IMR-90 (cell line): ENCODE measurements at regions not wholly inside any gene's neighbourhood (a gene's known extent, or its start where the extent isn't known, plus 50 kb on each side); places are given as distances from the start of the nearest gene placed in this dataset.

Source experiments
- ATAC-seq: fragments of 200-7000 bp; cut with Tn5 transposase; 2 replicates; pipeline ENCODE4 v1.9.1; 2020; ENCODE audit warnings: low read depth, mild to moderate bottlenecking, moderate library complexity
- BruUV-seq: library from RNA; stranded (reverse); fragments of 400-500 nt; replicated peaks from 2 replicates; lab custom pipeline; 2021; lab: Mats Ljungman, UMichigan
- CTCF ChIA-PET: fragments of 300-600 bp; formaldehyde crosslinking; extraction: SDS; loops from one replicate; lab custom pipeline; 2021; ENCODE audit warnings: antibody characterized with exemption; lab: Yijun Ruan, JAX
- POLR2A ChIA-PET: fragments of 300-600 bp; sonication (Branson Sonifier 250); formaldehyde crosslinking; loops from one replicate; lab custom pipeline; 2022; ENCODE audit warnings: antibody characterized with exemption; ENCODE audit not compliant: unreplicated experiment; lab: Charles Lee
- DNase-seq: peaks from one replicate; pipeline ENCODE4 v3.0.0; 2013
- H2AFZ ChIP-seq: replicated peaks from 2 replicates; pipeline ENCODE3; 2013; ENCODE audit warnings: low read length, mild to moderate bottlenecking; ENCODE audit not compliant: poor library complexity
- H2AK5ac ChIP-seq: 2 replicates; pipeline ENCODE4 v1.6.1; 2013; ENCODE audit warnings: low read depth, low read length, inconsistent platforms
- H2AK9ac ChIP-seq: replicated peaks from 2 replicates; pipeline ENCODE3; 2013; ENCODE audit warnings: mild to moderate bottlenecking, low read depth, low read length, moderate library complexity; ENCODE audit not compliant: poor library complexity
- H2BK120ac ChIP-seq: 2 replicates; pipeline ENCODE4 v1.6.1; 2013; ENCODE audit warnings: low read depth, low read length, inconsistent platforms
- H2BK15ac ChIP-seq: 3 replicates; pipeline ENCODE4 v1.6.1; 2013; ENCODE audit warnings: low read depth, low read length, inconsistent platforms
- H2BK20ac ChIP-seq: 2 replicates; pipeline ENCODE4 v1.6.1; 2013; ENCODE audit warnings: low read depth, mild to moderate bottlenecking, inconsistent platforms, low read length, moderate library complexity
- H2BK5ac ChIP-seq: 2 replicates; pipeline ENCODE4 v1.6.1; 2013; ENCODE audit warnings: mild to moderate bottlenecking, low read depth, low read length, inconsistent platforms; ENCODE audit not compliant: poor library complexity, severe bottlenecking
- H3K14ac ChIP-seq: replicated peaks from 2 replicates; pipeline ENCODE4 v1.6.1; 2013; ENCODE audit warnings: low read depth, low read length, inconsistent platforms
- H3K18ac ChIP-seq: 2 replicates; pipeline ENCODE4 v1.6.1; 2013; ENCODE audit warnings: low read depth, low read length, control low read depth
- H3K23ac ChIP-seq: 2 replicates; pipeline ENCODE4 v1.6.1; 2013; ENCODE audit warnings: low read depth, low read length, inconsistent platforms
- H3K27ac ChIP-seq: 2 replicates; pipeline ENCODE4 v1.5.1; 2013; ENCODE audit warnings: mild to moderate bottlenecking, control low read depth, low read length; ENCODE audit not compliant: insufficient read depth
- H3K27me3 ChIP-seq: 2 replicates; pipeline ENCODE4 v1.6.1; 2013; ENCODE audit warnings: low read length; ENCODE audit not compliant: control insufficient read depth, insufficient read depth
- H3K36me3 ChIP-seq: 2 replicates; pipeline ENCODE4 v1.6.1; 2013; ENCODE audit warnings: low read length, mixed read lengths; ENCODE audit not compliant: control insufficient read depth, insufficient read depth
- H3K4ac ChIP-seq: 2 replicates; pipeline ENCODE4 v1.6.1; 2013; ENCODE audit warnings: low read depth, low read length, inconsistent platforms
- H3K4me1 ChIP-seq: 2 replicates; pipeline ENCODE4 v1.6.1; 2013; ENCODE audit warnings: low read length, mixed read lengths; ENCODE audit not compliant: control insufficient read depth, insufficient read depth
- H3K4me2 ChIP-seq: 2 replicates; pipeline ENCODE4 v1.6.1; 2013; ENCODE audit warnings: low read depth, mild to moderate bottlenecking, control low read depth, low read length, moderate library complexity
- H3K4me3 ChIP-seq: 2 replicates; pipeline ENCODE4 v1.5.1; 2013; ENCODE audit warnings: low read depth, mild to moderate bottlenecking, control low read depth, low read length, moderate library complexity; ENCODE audit not compliant: insufficient read depth
- H3K56ac ChIP-seq: 2 replicates; pipeline ENCODE4 v1.6.1; 2013; ENCODE audit warnings: low read length, inconsistent platforms; ENCODE audit not compliant: insufficient read depth; ENCODE audit errors: extremely low read depth
- H3K79me1 ChIP-seq, 2 experiments: 2 replicates each; pipeline ENCODE4 v1.6.1; 2013; ENCODE audit warnings: low read length in 2 of 2, inconsistent platforms in 1 of 2, low read depth in 1 of 2
- H3K9ac ChIP-seq: 2 replicates; pipeline ENCODE4 v1.6.1; 2013; ENCODE audit warnings: low read depth, low read length, control low read depth
- H3K9me1 ChIP-seq: 2 replicates; pipeline ENCODE4 v1.6.1; 2013; ENCODE audit warnings: low read length, inconsistent platforms; ENCODE audit not compliant: insufficient read depth
- H3K9me3 ChIP-seq: 2 replicates; pipeline ENCODE4 v1.6.1; 2013; ENCODE audit warnings: low read length; ENCODE audit not compliant: control insufficient read depth, insufficient read depth
- H4K20me1 ChIP-seq: 2 replicates; pipeline ENCODE4 v1.6.1; 2013; ENCODE audit warnings: low read length, inconsistent platforms; ENCODE audit not compliant: insufficient read depth
- H4K5ac ChIP-seq: 2 replicates; pipeline ENCODE4 v1.6.1; 2013; ENCODE audit warnings: mild to moderate bottlenecking, low read depth, low read length, control low read depth
- H4K8ac ChIP-seq, 2 experiments: 2 replicates each; pipeline ENCODE4 v1.6.1; 2013; ENCODE audit warnings: low read depth in 2 of 2, low read length in 2 of 2, control low read depth in 1 of 2, inconsistent platforms in 1 of 2
- H4K91ac ChIP-seq: 2 replicates; pipeline ENCODE4 v1.6.1; 2013; ENCODE audit warnings: low read depth, low read length, inconsistent platforms; ENCODE audit not compliant: insufficient read depth
- NFE2L2 ChIP-seq: fragments of 150-350 bp; IDR thresholded peaks from 2 replicates; pipeline ENCODE4 v1.6.1; 2016; ENCODE audit warnings: low read depth, mild to moderate bottlenecking, low read length
- WGBS, 2 experiments: methylation state at CpG; one replicate each; pipeline versions ENCODE4 v1.1.5 to v1.1.7; 2013; ENCODE audit warnings: missing lambda C conversion rate in 2 of 2; ENCODE audit not compliant: insufficient read length in 1 of 2; ENCODE audit errors: extremely low coverage in 2 of 2; 5-methylcytosine and 5-hydroxymethylcytosine counted together
- dilution Hi-C: fragments of 300-500 bp; cut with HindIII; formaldehyde crosslinking; loops from one replicate; pipeline ENCODE4 v1.14.3; 2018; ENCODE audit warnings: low sequenced_read_pairs; ENCODE audit not compliant: unreplicated experiment
- in situ Hi-C: fragments of 300-500 bp; cut with MboI; formaldehyde crosslinking; loops from 3 replicates; pipeline ENCODE4 v1.14.3; 2019; ENCODE audit warnings: low sequenced_read_pairs, inconsistent platforms, mixed read lengths
- intact Hi-C: fragments of 100-400 bp; cut with micrococcal nuclease; formaldehyde crosslinking; loops from 2 replicates; pipeline ENCODE4 v1.10.0; 2022
- TF ChIP-seq, protein P1 (sequence below): fragments of 150-350 bp; IDR thresholded peaks from 2 replicates; pipeline ENCODE4 v1.6.1; 2017; ENCODE audit warnings: mild to moderate bottlenecking, antibody characterized with exemption, low read length, low read depth

DNA sequence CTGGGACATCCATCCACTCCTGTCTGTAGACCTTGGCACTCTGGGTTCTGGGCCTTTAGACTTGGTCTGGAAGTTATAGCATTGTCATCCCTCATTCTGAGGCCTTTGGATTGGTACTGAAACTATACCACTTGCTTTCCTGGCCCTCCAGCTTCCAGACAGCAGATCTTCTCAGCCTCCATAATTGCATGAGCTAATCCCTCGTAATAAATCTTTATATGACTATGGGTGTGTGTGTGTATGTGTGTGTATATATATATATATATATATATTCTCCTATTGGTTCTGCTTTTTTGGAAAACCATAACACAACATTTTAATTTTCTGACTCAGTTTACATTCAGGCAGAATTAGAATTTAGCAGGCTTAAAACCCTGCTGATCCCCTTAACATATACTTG lies 180.5 kb downstream of the ENC1 start:
- Histone ChIP-seq H2BK120ac (no peak overlapping the region), H4K5ac (no peak overlapping the region), H3K27ac (no peak overlapping the region), H2BK5ac (no peak overlapping the region), H3K9ac (no peak overlapping the region), H2AK5ac (no peak overlapping the region), H2AFZ (no peak overlapping the region), H3K9me1 (no peaks in the 10 kb centered on the region), H2BK20ac (no peak overlapping the region), H3K56ac (no peak overlapping the region), H3K4ac (no peak overlapping the region), H3K18ac (no peak overlapping the region), H3K4me2 (no peak overlapping the region), H3K4me3 (no peak overlapping the region), H3K9me3 (no peaks in the 10 kb centered on the region), H3K14ac (no peak overlapping the region), H4K8ac (no peak overlapping the region), H3K4me1 (no peaks in the 10 kb centered on the region), H3K36me3 (no peaks in the 10 kb centered on the region), H4K20me1 (no peaks in the 10 kb centered on the region), H3K27me3 (peaks cover 33% of the 10 kb centered on the region), H3K23ac (no peak overlapping the region), H2BK15ac (no peak overlapping the region), H4K91ac (no peak overlapping the region), H3K79me1 (no peaks in the 10 kb centered on the region), H2AK9ac (no peak overlapping the region)
- intact Hi-C loops = no loop called here
- WGBS, 2 experiments = no CpG with 5 or more reads among the region's 1 CpG
- TF ChIP-seq, protein P1, sequence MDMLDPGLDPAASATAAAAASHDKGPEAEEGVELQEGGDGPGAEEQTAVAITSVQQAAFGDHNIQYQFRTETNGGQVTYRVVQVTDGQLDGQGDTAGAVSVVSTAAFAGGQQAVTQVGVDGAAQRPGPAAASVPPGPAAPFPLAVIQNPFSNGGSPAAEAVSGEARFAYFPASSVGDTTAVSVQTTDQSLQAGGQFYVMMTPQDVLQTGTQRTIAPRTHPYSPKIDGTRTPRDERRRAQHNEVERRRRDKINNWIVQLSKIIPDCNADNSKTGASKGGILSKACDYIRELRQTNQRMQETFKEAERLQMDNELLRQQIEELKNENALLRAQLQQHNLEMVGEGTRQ = no peak
- no peak for TF ChIP-seq NFE2L2
- ChIA-PET CTCF (no interaction called here), POLR2A (no interaction called here)
- in situ Hi-C loops = no loop called here
- DNase-seq = no peak
- ATAC-seq = no peak
- BruUV-seq = no TSS peak
- dilution Hi-C loops = no loop called here
